DOHH2 (cell line): ENCODE measurements at regions not wholly inside any gene's neighbourhood (a gene's known extent, or its start where the extent isn't known, plus 50 kb on each side); places are given as distances from the start of the nearest gene placed in this dataset.
"Not testable (repeated sequence)": the region's sequence is repeated elsewhere in the genome, so short reads cannot be mapped to it uniquely, and the experiment has no call there.

ENCODE experiments used
- H3F3A ChIP-seq: fragments of 200-600 bp; sonication (generic), shearing (Covaris generic); 2 replicates; pipeline ENCODE4 v1.6.0; 2016; ENCODE audit warnings: antibody characterized with exemption, mild to moderate bottlenecking; ENCODE audit not compliant: control insufficient read depth, insufficient read depth
- H3K27ac ChIP-seq: fragments of 200-600 bp; sonication (generic); 2 replicates; pipeline ENCODE4 v1.5.1; 2014; ENCODE audit warnings: low read depth, mild to moderate bottlenecking, low read length, moderate library complexity
- H3K27me3 ChIP-seq: fragments of 200-600 bp; sonication (generic); 2 replicates; pipeline ENCODE4 v1.6.1; 2014; ENCODE audit warnings: mild to moderate bottlenecking, low read length, mixed read lengths; ENCODE audit not compliant: control insufficient read depth
- H3K36me3 ChIP-seq: fragments of 200-600 bp; sonication (generic); 2 replicates; pipeline ENCODE4 v1.6.1; 2014; ENCODE audit warnings: mild to moderate bottlenecking, low read length, moderate library complexity, mixed read lengths; ENCODE audit not compliant: control insufficient read depth
- H3K4me1 ChIP-seq: fragments of 200-600 bp; sonication (generic); 2 replicates; pipeline ENCODE4 v1.6.1; 2014; ENCODE audit warnings: mild to moderate bottlenecking, low read length, mixed read lengths; ENCODE audit not compliant: control insufficient read depth
- H3K4me2 ChIP-seq: fragments of 200-600 bp; sonication (generic); 2 replicates; pipeline ENCODE4 v1.6.0; 2014; ENCODE audit warnings: mild to moderate bottlenecking, low read length, moderate library complexity
- H3K4me3 ChIP-seq: fragments of 200-600 bp; sonication (generic); 2 replicates; pipeline ENCODE4 v1.5.1; 2014; ENCODE audit warnings: mild to moderate bottlenecking, low read length, mixed read lengths
- H3K79me2 ChIP-seq: fragments of 200-600 bp; sonication (generic); 2 replicates; pipeline ENCODE4 v1.6.1; 2014; ENCODE audit warnings: mild to moderate bottlenecking, low read length, mixed read lengths; ENCODE audit not compliant: control insufficient read depth
- H3K9me2 ChIP-seq: fragments of 200-600 bp; sonication (generic); replicated peaks from 2 replicates; pipeline ENCODE4 v1.6.1; 2014; ENCODE audit warnings: mild to moderate bottlenecking, low read length, mixed read lengths; ENCODE audit not compliant: control insufficient read depth
- H3K9me3 ChIP-seq: fragments of 200-600 bp; sonication (generic); 2 replicates; pipeline ENCODE4 v1.6.1; 2014; ENCODE audit warnings: antibody characterized with exemption, low read length, mixed read lengths; ENCODE audit not compliant: control insufficient read depth, insufficient read depth
- H4K20me1 ChIP-seq: fragments of 200-600 bp; sonication (generic); 2 replicates; pipeline ENCODE4 v1.6.0; 2014; ENCODE audit warnings: low read depth, mild to moderate bottlenecking, antibody characterized with exemption, low read length, moderate library complexity; ENCODE audit not compliant: control insufficient read depth, insufficient read depth
- CTCF ChIP-seq: fragments of 200-600 bp; sonication (generic); IDR thresholded peaks from one replicate; pipeline ENCODE4 v1.5.1; 2014; ENCODE audit warnings: antibody characterized with exemption, mild to moderate bottlenecking, low read depth, low read length; ENCODE audit not compliant: poor library complexity, severe bottlenecking
- EZH2phosphoT487 ChIP-seq: fragments of 200-600 bp; sonication (generic); IDR thresholded peaks from 2 replicates; pipeline ENCODE4 v1.6.1; 2017; ENCODE audit warnings: borderline replicate concordance, mild to moderate bottlenecking, antibody characterized with exemption, low read length, moderate library complexity, mixed read lengths

GRCh38 chr5:17054911-17055310 lies 118.8 kb upstream of the MYO10 start:
- no peak overlapping the region for H3K4me3 ChIP-seq
- no peaks in the 10 kb centered on the region for H3K79me2 ChIP-seq
- no peaks in the 10 kb centered on the region for H3K4me1 ChIP-seq
- no peaks in the 10 kb centered on the region for H3K36me3 ChIP-seq
- no peaks in the 10 kb centered on the region for H3K9me3 ChIP-seq
- no peaks in the 10 kb centered on the region for H4K20me1 ChIP-seq
- no peak overlapping the region for H3K4me2 ChIP-seq
- no peaks in the 10 kb centered on the region for H3K27me3 ChIP-seq
- no peak for TF ChIP-seq EZH2phosphoT487
- no peak for TF ChIP-seq CTCF
- H3K9me2 ChIP-seq, result no peaks in the 10 kb centered on the region
- no peaks in the 10 kb centered on the region for H3F3A ChIP-seq
- H3K27ac ChIP-seq, result no peak overlapping the region

GRCh38 chr5:17056141-17056631 lies 120.1 kb upstream of the MYO10 start:
- Histone ChIP-seq H3K9me3 (no peaks in the 10 kb centered on the region), H3K27ac (no peak overlapping the region), H3K27me3 (no peaks in the 10 kb centered on the region), H3K4me3 (no peak overlapping the region), H3F3A (no peaks in the 10 kb centered on the region), H3K9me2 (no peaks in the 10 kb centered on the region), H3K36me3 (no peaks in the 10 kb centered on the region), H4K20me1 (no peaks in the 10 kb centered on the region), H3K4me2 (no peak overlapping the region), H3K4me1 (no peaks in the 10 kb centered on the region), H3K79me2 (no peaks in the 10 kb centered on the region)
- TF ChIP-seq CTCF, result no peak
- no peak for TF ChIP-seq EZH2phosphoT487

- no peak overlapping the region for H3K4me3 ChIP-seq
- no peaks in the 10 kb centered on the region for H3K9me3 ChIP-seq
- no peaks in the 10 kb centered on the region for H3K9me2 ChIP-seq
- no peaks in the 10 kb centered on the region for H3K36me3 ChIP-seq
- H3K79me2 ChIP-seq, result no peaks in the 10 kb centered on the region
- no peak overlapping the region for H3K4me2 ChIP-seq
- H3K4me1 ChIP-seq, result no peaks in the 10 kb centered on the region
- TF ChIP-seq EZH2phosphoT487 (no peak), CTCF (no peak)
- no peaks in the 10 kb centered on the region for H4K20me1 ChIP-seq
- no peaks in the 10 kb centered on the region for H3K27me3 ChIP-seq
- H3F3A ChIP-seq, result no peaks in the 10 kb centered on the region
- H3K27ac ChIP-seq, result no peak overlapping the region
These were observed 122.3 kb upstream of the MYO10 start for GRCh38 chr5:17058438-17058837.

- Histone ChIP-seq H3K9me2 (no peaks in the 10 kb centered on the region), H3K4me1 (no peaks in the 10 kb centered on the region), H3K9me3 (no peaks in the 10 kb centered on the region), H3F3A (no peaks in the 10 kb centered on the region), H4K20me1 (no peaks in the 10 kb centered on the region), H3K36me3 (no peaks in the 10 kb centered on the region), H3K27ac (no peak overlapping the region), H3K27me3 (no peaks in the 10 kb centered on the region), H3K79me2 (no peaks in the 10 kb centered on the region), H3K4me3 (no peak overlapping the region), H3K4me2 (no peak overlapping the region)
- TF ChIP-seq CTCF (no peak), EZH2phosphoT487 (no peak)
These were observed 125.9 kb upstream of the MYO10 start for GRCh38 chr5:17061973-17062470.

DNA sequence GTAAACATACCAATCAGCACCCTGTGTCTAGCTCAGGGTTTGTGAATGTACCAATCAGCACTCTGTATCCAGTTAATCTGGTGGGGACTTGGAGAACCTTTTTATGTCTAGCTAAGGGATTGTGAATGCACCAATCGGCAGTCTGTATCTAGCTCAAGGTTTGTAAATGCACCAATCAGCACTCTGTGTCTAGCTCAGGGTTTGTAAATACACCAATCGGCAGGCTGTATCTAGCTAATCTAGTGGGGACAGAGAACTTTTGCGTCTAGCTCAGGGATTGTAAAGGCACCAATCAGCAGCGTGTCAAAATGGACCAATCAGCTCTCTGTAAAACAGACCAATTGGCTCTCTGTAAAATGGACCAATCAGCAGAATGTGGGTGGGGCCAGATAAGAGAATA lies 126.7 kb upstream of the MYO10 start:
- not testable (repeated sequence) for H3K9me3 ChIP-seq, H3K4me1 ChIP-seq, H3K9me2 ChIP-seq, H3K27me3 ChIP-seq, H3K27ac ChIP-seq, H4K20me1 ChIP-seq, H3K4me2 ChIP-seq, H3K4me3 ChIP-seq, H3F3A ChIP-seq, H3K36me3 ChIP-seq, H3K79me2 ChIP-seq
